ENCODE measurements at regions not wholly inside any gene's neighbourhood (a gene's known extent, or its start where the extent isn't known, plus 50 kb on each side); places are given as distances from the start of the nearest gene placed in this dataset.

- H3K27ac Mint-ChIP-seq (ENCODE audit: unreplicated experiment) = no peak overlapping the region
- no peak overlapping the region for H3K4me3 Mint-ChIP-seq (ENCODE audit: low read depth, unreplicated experiment)
- no peaks in the 10 kb centered on the region for H3K27me3 Mint-ChIP-seq (ENCODE audit: unreplicated experiment)
- intact Hi-C loops (cut with micrococcal nuclease; ENCODE audit: unreplicated experiment) = no loop called here
- no TSS peak for BruUV-seq (replicated peaks)
- no peaks in the 10 kb centered on the region for H3K36me3 Mint-ChIP-seq (ENCODE audit: insufficient read depth, unreplicated experiment)
- no peaks in the 10 kb centered on the region for H3K4me1 Mint-ChIP-seq (ENCODE audit: low read depth, unreplicated experiment)
- CTCF ChIA-PET = interaction anchor here (0.5 to 0.6 kb wide), 2 partner anchors 140 to 276 kb away, joined by 3 read pairs; no protein-coding TSS in a partner anchor
- no peak for TF ChIP-seq CTCF (IDR thresholded peaks at IDR 0.05; ENCODE audit: unreplicated experiment)
- DNase-seq = no peak
- no peaks in the 10 kb centered on the region for H3K9me3 Mint-ChIP-seq (ENCODE audit: low read depth, unreplicated experiment)
These were observed 315.0 kb upstream of the NRIP1 start for GRCh38 chr21:15379776-15380175.

GRCh38 chr21:15383588-15383987 lies 318.8 kb upstream of the NRIP1 start:
- intact Hi-C loops (cut with micrococcal nuclease; ENCODE audit: unreplicated experiment) = no loop called here
- Mint-ChIP-seq H3K27me3 (ENCODE audit: unreplicated experiment) (no peaks in the 10 kb centered on the region), H3K4me3 (ENCODE audit: low read depth, unreplicated experiment) (no peak overlapping the region), H3K4me1 (ENCODE audit: low read depth, unreplicated experiment) (no peaks in the 10 kb centered on the region), H3K9me3 (ENCODE audit: low read depth, unreplicated experiment) (no peaks in the 10 kb centered on the region), H3K27ac (ENCODE audit: unreplicated experiment) (no peak overlapping the region), H3K36me3 (ENCODE audit: insufficient read depth, unreplicated experiment) (no peaks in the 10 kb centered on the region)
- CTCF ChIA-PET = no interaction called here
- no peak for TF ChIP-seq CTCF (IDR thresholded peaks at IDR 0.05; ENCODE audit: unreplicated experiment)
- no peak for DNase-seq
- BruUV-seq (replicated peaks) = no TSS peak

- intact Hi-C loops (cut with micrococcal nuclease; ENCODE audit: unreplicated experiment) = no loop called here
- Mint-ChIP-seq H3K4me3 (ENCODE audit: low read depth, unreplicated experiment) (no peak overlapping the region), H3K4me1 (ENCODE audit: low read depth, unreplicated experiment) (no peaks in the 10 kb centered on the region), H3K36me3 (ENCODE audit: insufficient read depth, unreplicated experiment) (no peaks in the 10 kb centered on the region), H3K27ac (ENCODE audit: unreplicated experiment) (no peak overlapping the region), H3K9me3 (ENCODE audit: low read depth, unreplicated experiment) (no peaks in the 10 kb centered on the region), H3K27me3 (ENCODE audit: unreplicated experiment) (no peaks in the 10 kb centered on the region)
- no TSS peak for BruUV-seq (replicated peaks)
- no peak for TF ChIP-seq CTCF (IDR thresholded peaks at IDR 0.05; ENCODE audit: unreplicated experiment)
- CTCF ChIA-PET = no interaction called here
- no peak for DNase-seq
These were observed 325.2 kb upstream of the NRIP1 start for GRCh38 chr21:15390049-15390448.

GRCh38 chr21:15397258-15397657 lies 332.5 kb upstream of the NRIP1 start:
- Mint-ChIP-seq H3K9me3 (ENCODE audit: low read depth, unreplicated experiment) (peaks cover 3% of the 10 kb centered on the region), H3K27ac (ENCODE audit: unreplicated experiment) (no peak overlapping the region), H3K4me3 (ENCODE audit: low read depth, unreplicated experiment) (no peak overlapping the region), H3K27me3 (ENCODE audit: unreplicated experiment) (no peaks in the 10 kb centered on the region), H3K36me3 (ENCODE audit: insufficient read depth, unreplicated experiment) (no peaks in the 10 kb centered on the region), H3K4me1 (ENCODE audit: low read depth, unreplicated experiment) (peaks cover 29% of the 10 kb centered on the region)
- DNase-seq = no peak
- TF ChIP-seq CTCF (IDR thresholded peaks at IDR 0.05; ENCODE audit: unreplicated experiment) = no peak
- intact Hi-C loops (cut with micrococcal nuclease; ENCODE audit: unreplicated experiment) = no loop called here
- no TSS peak for BruUV-seq (replicated peaks)
- CTCF ChIA-PET = no interaction called here

Data from Calu3 (cell line).